ENCODE measurements at regions not wholly inside any gene's neighbourhood (a gene's known extent, or its start where the extent isn't known, plus 50 kb on each side); places are given as distances from the start of the nearest gene placed in this dataset.
"Not testable (repeated sequence)": the region's sequence is repeated elsewhere in the genome, so short reads cannot be mapped to it uniquely, and the experiment has no call there.

DNA sequence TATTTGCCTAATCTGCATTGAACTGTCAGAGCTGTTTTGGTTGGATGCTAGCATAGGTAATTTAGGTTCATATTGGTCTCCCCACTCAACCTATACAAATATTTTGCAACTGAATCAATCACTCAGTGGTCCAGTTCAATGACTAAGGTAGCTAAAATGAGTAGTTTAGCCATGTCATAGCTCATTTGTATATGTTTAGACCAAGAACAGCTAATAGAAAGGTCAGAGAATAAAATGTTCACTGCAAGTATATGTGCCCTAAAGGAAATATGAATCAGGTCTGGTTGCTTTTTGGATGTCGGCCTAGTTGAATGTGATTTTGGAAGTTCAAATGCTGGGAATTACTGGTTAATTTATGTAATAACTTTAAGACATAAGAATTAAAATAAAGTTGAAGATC is 883.9 kb downstream of the LRFN5 start:
- no peak overlapping the region for H3K27ac ChIP-seq
- no peaks in the 10 kb centered on the region for H3K79me2 ChIP-seq (ENCODE audit: insufficient read depth, low read depth)
- H3K9ac ChIP-seq, result no peak overlapping the region
- no peaks in the 10 kb centered on the region for H3K27me3 ChIP-seq (ENCODE audit: insufficient read depth, low read depth)
- H3K4me3 ChIP-seq (IDR thresholded peaks at IDR 0.05; ENCODE audit: insufficient read depth, low read depth, low read length), result no peak overlapping the region
- H3K36me3 ChIP-seq (ENCODE audit: insufficient read depth), result no peaks in the 10 kb centered on the region
- H4K20me1 ChIP-seq (ENCODE audit: insufficient read depth), result no peaks in the 10 kb centered on the region
- TF ChIP-seq, protein P1, sequence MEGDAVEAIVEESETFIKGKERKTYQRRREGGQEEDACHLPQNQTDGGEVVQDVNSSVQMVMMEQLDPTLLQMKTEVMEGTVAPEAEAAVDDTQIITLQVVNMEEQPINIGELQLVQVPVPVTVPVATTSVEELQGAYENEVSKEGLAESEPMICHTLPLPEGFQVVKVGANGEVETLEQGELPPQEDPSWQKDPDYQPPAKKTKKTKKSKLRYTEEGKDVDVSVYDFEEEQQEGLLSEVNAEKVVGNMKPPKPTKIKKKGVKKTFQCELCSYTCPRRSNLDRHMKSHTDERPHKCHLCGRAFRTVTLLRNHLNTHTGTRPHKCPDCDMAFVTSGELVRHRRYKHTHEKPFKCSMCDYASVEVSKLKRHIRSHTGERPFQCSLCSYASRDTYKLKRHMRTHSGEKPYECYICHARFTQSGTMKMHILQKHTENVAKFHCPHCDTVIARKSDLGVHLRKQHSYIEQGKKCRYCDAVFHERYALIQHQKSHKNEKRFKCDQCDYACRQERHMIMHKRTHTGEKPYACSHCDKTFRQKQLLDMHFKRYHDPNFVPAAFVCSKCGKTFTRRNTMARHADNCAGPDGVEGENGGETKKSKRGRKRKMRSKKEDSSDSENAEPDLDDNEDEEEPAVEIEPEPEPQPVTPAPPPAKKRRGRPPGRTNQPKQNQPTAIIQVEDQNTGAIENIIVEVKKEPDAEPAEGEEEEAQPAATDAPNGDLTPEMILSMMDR (conservative IDR thresholded peaks at IDR 0.05; ENCODE audit: low read depth, low read length), result no peak
- H3K4me1 ChIP-seq (ENCODE audit: low read depth, poor library complexity, severe bottlenecking), result no peaks in the 10 kb centered on the region
- H3K4me2 ChIP-seq, result no peak overlapping the region
- no peak overlapping the region for H2AFZ ChIP-seq (ENCODE audit: low read depth)

DNA sequence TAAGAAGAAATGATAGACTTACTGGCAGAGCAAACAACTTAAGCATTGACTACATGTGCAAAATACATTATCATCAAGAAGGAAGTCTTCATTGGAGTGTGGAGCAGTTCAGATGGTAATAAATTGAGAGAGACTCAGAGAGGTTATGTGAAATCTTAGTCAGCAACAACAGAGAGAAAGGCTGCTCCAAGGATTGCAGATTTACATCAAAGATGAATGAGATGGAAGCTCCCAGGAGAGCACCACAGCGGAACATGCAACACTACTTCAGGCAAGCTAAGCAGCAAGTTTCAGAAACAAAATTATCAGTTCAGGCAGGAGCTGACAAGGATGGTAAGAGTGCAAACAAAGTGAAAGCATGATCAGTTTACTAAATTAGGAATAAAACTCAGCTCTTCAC is 882.3 kb downstream of the LRFN5 start:
- Histone ChIP-seq H3K27ac (no peak overlapping the region), H3K4me2 (no peak overlapping the region), H3K4me3 (IDR thresholded peaks at IDR 0.05; ENCODE audit: insufficient read depth, low read depth, low read length) (no peak overlapping the region), H3K9ac (no peak overlapping the region), H3K36me3 (ENCODE audit: insufficient read depth) (no peaks in the 10 kb centered on the region), H4K20me1 (ENCODE audit: insufficient read depth) (no peaks in the 10 kb centered on the region), H3K27me3 (ENCODE audit: insufficient read depth, low read depth) (no peaks in the 10 kb centered on the region), H3K4me1 (ENCODE audit: low read depth, poor library complexity, severe bottlenecking) (no peaks in the 10 kb centered on the region), H3K79me2 (ENCODE audit: insufficient read depth, low read depth) (no peaks in the 10 kb centered on the region), H2AFZ (ENCODE audit: low read depth) (no peak overlapping the region)
- TF ChIP-seq, protein P1 (conservative IDR thresholded peaks at IDR 0.05; ENCODE audit: low read depth, low read length), result no peak

DNA sequence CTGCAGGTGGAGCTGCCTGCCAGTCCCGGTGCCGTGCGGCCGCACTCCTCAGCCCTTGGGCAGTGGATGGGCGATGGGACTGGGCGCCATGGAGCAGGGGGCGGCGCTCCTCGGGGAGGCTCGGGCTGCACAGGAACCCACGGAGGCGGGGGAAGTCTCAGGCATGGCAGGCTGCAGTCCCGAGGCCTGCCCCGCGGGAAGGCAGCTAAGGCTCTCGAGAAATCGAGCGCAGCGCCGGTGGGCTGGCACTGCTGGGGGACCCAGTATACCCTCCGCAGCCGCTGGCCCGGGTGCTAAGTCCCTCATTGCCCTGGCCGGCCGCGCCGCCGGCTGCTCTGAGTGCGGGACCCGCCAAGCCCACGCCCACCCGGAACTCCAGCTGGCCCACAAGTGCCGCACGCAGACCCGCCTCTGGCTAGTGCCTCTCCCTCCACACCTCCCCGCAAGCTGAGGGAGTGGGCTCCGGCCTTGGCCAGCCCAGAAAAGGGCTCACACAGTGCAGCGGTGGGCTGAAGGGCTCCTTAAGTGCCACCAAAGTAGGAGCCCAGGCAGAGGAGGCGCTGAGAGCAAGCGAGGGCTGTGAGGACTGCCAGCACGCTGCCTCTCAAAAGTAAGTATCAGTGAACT is 875.8 kb downstream of the LRFN5 start:
- not testable (repeated sequence) for H3K36me3 ChIP-seq (ENCODE audit: insufficient read depth); H3K9ac ChIP-seq; H3K4me3 ChIP-seq (IDR thresholded peaks at IDR 0.05; ENCODE audit: insufficient read depth, low read depth, low read length)

DNA sequence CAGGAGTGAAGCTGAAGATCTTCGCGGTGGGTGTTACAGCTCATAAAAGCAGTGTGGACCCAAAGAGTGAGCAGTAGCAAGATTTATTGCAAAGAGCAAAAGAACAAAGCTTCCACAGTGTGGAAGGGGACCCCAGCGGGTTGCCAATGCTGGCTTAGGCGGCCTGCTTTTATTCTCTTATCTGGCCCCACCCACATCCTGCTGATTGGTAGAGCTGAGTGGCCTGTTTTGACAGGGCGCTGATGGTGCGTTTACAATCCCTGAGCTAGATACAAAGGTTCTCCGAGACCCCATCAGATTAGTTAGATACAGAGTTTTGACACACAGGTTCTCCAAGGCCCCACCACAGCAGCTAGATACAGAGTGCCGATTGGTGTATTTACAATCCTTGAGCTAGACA is 875.0 kb downstream of the LRFN5 start:
- H4K20me1 ChIP-seq (ENCODE audit: insufficient read depth); H2AFZ ChIP-seq (ENCODE audit: low read depth); H3K4me2 ChIP-seq: not testable (repeated sequence)

More for the DNA sequence above, 875.8 kb downstream of the LRFN5 start:
- not testable (repeated sequence) for H3K79me2 ChIP-seq (ENCODE audit: insufficient read depth, low read depth); H4K20me1 ChIP-seq (ENCODE audit: insufficient read depth); H3K27me3 ChIP-seq (ENCODE audit: insufficient read depth, low read depth); H3K4me1 ChIP-seq (ENCODE audit: low read depth, poor library complexity, severe bottlenecking); H3K27ac ChIP-seq; H3K4me2 ChIP-seq; H2AFZ ChIP-seq (ENCODE audit: low read depth)

DNA sequence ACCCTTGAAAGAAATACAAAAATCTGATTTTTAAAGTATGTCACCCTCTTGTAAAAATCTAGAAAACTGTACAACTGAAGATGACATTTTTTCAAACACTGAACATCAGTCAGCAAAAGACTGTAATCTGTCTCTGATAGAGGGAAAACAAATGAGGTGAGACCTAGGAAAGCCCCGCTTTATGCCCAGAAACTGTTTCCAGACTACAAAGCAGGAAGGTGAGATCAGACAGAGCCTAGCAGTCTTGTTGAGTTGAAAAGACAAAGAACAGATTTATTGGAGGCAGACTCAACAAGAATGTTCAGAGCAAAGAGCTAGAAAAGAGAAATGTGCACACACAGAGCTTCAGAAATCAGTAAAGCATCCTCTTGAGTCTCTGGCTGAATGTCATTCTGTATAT is 873.6 kb downstream of the LRFN5 start:
- TF ChIP-seq, protein P1 (conservative IDR thresholded peaks at IDR 0.05; ENCODE audit: low read depth, low read length), result no peak
- no peak overlapping the region for H3K4me3 ChIP-seq (IDR thresholded peaks at IDR 0.05; ENCODE audit: insufficient read depth, low read depth, low read length)
- no peak overlapping the region for H3K4me2 ChIP-seq
- no peaks in the 10 kb centered on the region for H4K20me1 ChIP-seq (ENCODE audit: insufficient read depth)
- H3K4me1 ChIP-seq (ENCODE audit: low read depth, poor library complexity, severe bottlenecking), result no peaks in the 10 kb centered on the region
- H2AFZ ChIP-seq (ENCODE audit: low read depth), result no peak overlapping the region
- no peaks in the 10 kb centered on the region for H3K27me3 ChIP-seq (ENCODE audit: insufficient read depth, low read depth)
- H3K79me2 ChIP-seq (ENCODE audit: insufficient read depth, low read depth), result no peaks in the 10 kb centered on the region
- H3K27ac ChIP-seq, result no peak overlapping the region
- H3K36me3 ChIP-seq (ENCODE audit: insufficient read depth), result no peaks in the 10 kb centered on the region
- no peak overlapping the region for H3K9ac ChIP-seq

More for the DNA sequence above, 875.0 kb downstream of the LRFN5 start:
- not testable (repeated sequence) for H3K79me2 ChIP-seq (ENCODE audit: insufficient read depth, low read depth); H3K9ac ChIP-seq; H3K4me3 ChIP-seq (IDR thresholded peaks at IDR 0.05; ENCODE audit: insufficient read depth, low read depth, low read length); H3K27ac ChIP-seq; H3K36me3 ChIP-seq (ENCODE audit: insufficient read depth); H3K27me3 ChIP-seq (ENCODE audit: insufficient read depth, low read depth); H3K4me1 ChIP-seq (ENCODE audit: low read depth, poor library complexity, severe bottlenecking)

Measured in KMS-11 (cell line).